Thyroid gland (tissue), 4 donors: ENCODE measurements at regions not wholly inside any gene's neighbourhood (a gene's known extent, or its start where the extent isn't known, plus 50 kb on each side); places are given as distances from the start of the nearest gene placed in this dataset.

ENCODE experiments used
- DNase-seq, 2 donors: peaks; one replicate each; pipeline ENCODE4 v3.0.0-alpha.2; 2019
- H3K27ac ChIP-seq, 3 donors: fragments of 200-600 bp; sonication (generic); 1 replicate in 2 of 3; 2 replicates in 1 of 3; pipeline ENCODE4 v1.5.1; 2016 to 2019; ENCODE audit warnings: mild to moderate bottlenecking in 1 of 3, moderate library complexity in 1 of 3
- H3K27me3 ChIP-seq: fragments of 200-600 bp; sonication (generic); one replicate; pipeline ENCODE4 v1.5.1; 2019
- H3K36me3 ChIP-seq, 2 donors: fragments of 200-600 bp; sonication (generic); one replicate each; pipeline ENCODE4 v1.5.1; 2016 to 2019
- H3K4me1 ChIP-seq, 2 donors: fragments of 200-600 bp; sonication (generic); one replicate each; pipeline ENCODE4 v1.5.1; 2017 to 2019
- H3K4me3 ChIP-seq, 3 donors: fragments of 200-600 bp; sonication (generic); replicated peaks in 1 of 3; 1 replicate in 2 of 3; 2 replicates in 1 of 3; pipeline ENCODE4 v1.5.1; 2016; ENCODE audit warnings: mild to moderate bottlenecking in 1 of 3
- H3K9me3 ChIP-seq: fragments of 200-600 bp; sonication (generic); one replicate; pipeline ENCODE4 v1.5.1; 2017
- CTCF ChIP-seq, 6 experiments: fragments of 200-600 bp in 3 of 6; fragments of 450-650 bp in 3 of 6; sonication (generic) in 3 of 6; IDR thresholded peaks; one replicate each; pipeline ENCODE4 v1.5.1; 2016 to 2019; ENCODE audit warnings: antibody characterized with exemption in 6 of 6, mild to moderate bottlenecking in 2 of 6, inconsistent platforms in 1 of 6, moderate library complexity in 1 of 6
- POLR2A ChIP-seq, 2 donors: fragments of 450-650 bp; IDR thresholded peaks; one replicate each; pipeline ENCODE4 v1.6.1; 2017; ENCODE audit warnings: antibody characterized with exemption in 2 of 2, mild to moderate bottlenecking in 2 of 2, moderate library complexity in 1 of 2
- WGBS, 2 donors: methylation state at CpG; one replicate each; pipeline ENCODE4 v1.1.5; 2017; 5-methylcytosine and 5-hydroxymethylcytosine counted together
- intact Hi-C: fragments of 100-400 bp; cut with DNase I; formaldehyde crosslinking; loops from one replicate; pipeline ENCODE4 v1.15.1; 2023

- no peaks in the 10 kb centered on the region for H3K36me3 ChIP-seq
- no peaks in the 10 kb centered on the region for H3K4me1 ChIP-seq
- H3K4me3 ChIP-seq: no peak overlapping the region
- no peaks in the 10 kb centered on the region for H3K9me3 ChIP-seq
- intact Hi-C loops: no loop called here
- no peaks in the 10 kb centered on the region for H3K27me3 ChIP-seq
- DNase-seq: no peak
- H3K27ac ChIP-seq: no peak overlapping the region
- TF ChIP-seq POLR2A (IDR thresholded peaks at IDR 0.05) (no peak), CTCF (IDR thresholded peaks at IDR 0.05) (no peak)
- 85% methylated on average over 3 of the region's 3 CpGs for WGBS, 2 donors
These were observed 425.4 kb downstream of the KDM5D start for GRCh38 chrY:19319135-19319534.

GRCh38 chrY:19317271-19317987, 427.1 kb downstream of the KDM5D start:
- Histone ChIP-seq H3K36me3 (no peaks in the 10 kb centered on the region), H3K27ac (no peak overlapping the region), H3K9me3 (no peaks in the 10 kb centered on the region), H3K4me3 (no peak overlapping the region), H3K27me3 (no peaks in the 10 kb centered on the region), H3K4me1 (no peaks in the 10 kb centered on the region)
- intact Hi-C loops: no loop called here
- TF ChIP-seq CTCF (IDR thresholded peaks at IDR 0.05) (no peak), POLR2A (IDR thresholded peaks at IDR 0.05) (no peak)
- WGBS, 2 donors: 50 to 86% methylated on average over 1 of the region's 1 CpG
- no peak for DNase-seq

- no peak overlapping the region for H3K27ac ChIP-seq
- H3K4me1 ChIP-seq: no peaks in the 10 kb centered on the region
- H3K4me3 ChIP-seq: no peak overlapping the region
- no peak for TF ChIP-seq CTCF (IDR thresholded peaks at IDR 0.05)
- no peaks in the 10 kb centered on the region for H3K9me3 ChIP-seq
- no peaks in the 10 kb centered on the region for H3K27me3 ChIP-seq
- H3K36me3 ChIP-seq: no peaks in the 10 kb centered on the region
- no peak for DNase-seq
- intact Hi-C loops: no loop called here
These were observed 436.9 kb downstream of the KDM5D start for GRCh38 chrY:19307627-19308026.

GRCh38 chrY:19303136-19303535, 441.4 kb downstream of the KDM5D start:
- Histone ChIP-seq H3K36me3 (no peaks in the 10 kb centered on the region), H3K27me3 (no peaks in the 10 kb centered on the region), H3K4me3 (no peak overlapping the region), H3K4me1 (no peaks in the 10 kb centered on the region), H3K9me3 (no peaks in the 10 kb centered on the region), H3K27ac (no peak overlapping the region)
- TF ChIP-seq POLR2A (IDR thresholded peaks at IDR 0.05): no peak
- no peak for TF ChIP-seq CTCF (IDR thresholded peaks at IDR 0.05)
- no peak for DNase-seq
- intact Hi-C loops: no loop called here

GRCh38 chrY:19290925-19291324, 453.6 kb downstream of the KDM5D start:
- TF ChIP-seq POLR2A (IDR thresholded peaks at IDR 0.05) (no peak), CTCF (IDR thresholded peaks at IDR 0.05) (no peak)
- Histone ChIP-seq H3K4me1 (no peaks in the 10 kb centered on the region), H3K27ac (no peak overlapping the region), H3K4me3 (no peak overlapping the region), H3K9me3 (no peaks in the 10 kb centered on the region), H3K27me3 (no peaks in the 10 kb centered on the region), H3K36me3 (no peaks in the 10 kb centered on the region)
- DNase-seq: no peak
- WGBS, 2 donors: 31 to 49% methylated on average over 2 of the region's 2 CpGs
- intact Hi-C loops: no loop called here
